Neutrophil (primary cell): ENCODE measurements at regions not wholly inside any gene's neighbourhood (a gene's known extent, or its start where the extent isn't known, plus 50 kb on each side); places are given as distances from the start of the nearest gene placed in this dataset.

Experiments used
- H3K27ac ChIP-seq: fragments of 200-600 bp; sonication (generic); 2 replicates; pipeline ENCODE4 v1.5.1; 2016; ENCODE audit warnings: mild to moderate bottlenecking, moderate library complexity
- H3K27me3 ChIP-seq: fragments of 200-600 bp; sonication (generic); 2 replicates; pipeline ENCODE4 v1.6.0; 2016; ENCODE audit warnings: mild to moderate bottlenecking
- H3K36me3 ChIP-seq: fragments of 200-600 bp; sonication (generic); 2 replicates; pipeline ENCODE4 v1.5.1; 2017
- H3K4me1 ChIP-seq, 2 experiments: fragments of 200-600 bp in 1 of 2; sonication (generic) in 1 of 2; 1 replicate in 1 of 2; 2 replicates in 1 of 2; pipeline versions ENCODE4 v1.5.1 to v1.6.1; 2013 to 2016; ENCODE audit warnings: low read depth in 1 of 2, low read length in 1 of 2, mild to moderate bottlenecking in 1 of 2, moderate library complexity in 1 of 2; ENCODE audit not compliant: control insufficient read depth in 1 of 2, insufficient read depth in 1 of 2
- H3K4me3 ChIP-seq, 2 experiments: fragments of 200-600 bp in 1 of 2; sonication (generic) in 1 of 2; 1 replicate in 1 of 2; 2 replicates in 1 of 2; pipeline ENCODE4 v1.5.1; 2013 to 2016; ENCODE audit warnings: low read depth in 1 of 2, low read length in 1 of 2, mild to moderate bottlenecking in 1 of 2, moderate library complexity in 1 of 2
- H3K9me3 ChIP-seq: fragments of 200-600 bp; sonication (generic); 2 replicates; pipeline ENCODE4 v1.5.1; 2016
- CTCF ChIP-seq: fragments of 200-600 bp; sonication (generic); IDR thresholded peaks from 2 replicates; pipeline ENCODE4 v1.5.1; 2016; ENCODE audit warnings: antibody characterized with exemption

GRCh38 chr5:164181604-164182003 lies 676.2 kb downstream of the MAT2B start:
- no peak for TF ChIP-seq CTCF
- no peak overlapping the region for H3K27ac ChIP-seq
- H3K4me1 ChIP-seq: no peaks in the 10 kb centered on the region
- no peaks in the 10 kb centered on the region for H3K27me3 ChIP-seq
- H3K9me3 ChIP-seq: no peaks in the 10 kb centered on the region
- no peak overlapping the region for H3K4me3 ChIP-seq
- H3K36me3 ChIP-seq: no peaks in the 10 kb centered on the region

- no peak for TF ChIP-seq CTCF
These were observed 678.7 kb downstream of the MAT2B start for GRCh38 chr5:164184158-164184557.

GRCh38 chr5:164185000-164185399 lies 679.6 kb downstream of the MAT2B start:
- Histone ChIP-seq H3K27me3 (no peaks in the 10 kb centered on the region), H3K9me3 (no peaks in the 10 kb centered on the region), H3K27ac (no peak overlapping the region), H3K4me1 (no peaks in the 10 kb centered on the region), H3K36me3 (no peaks in the 10 kb centered on the region), H3K4me3 (no peak overlapping the region)
- TF ChIP-seq CTCF: no peak

More at GRCh38 chr5:164184158-164184557, 678.7 kb downstream of the MAT2B start:
- Histone ChIP-seq H3K36me3 (no peaks in the 10 kb centered on the region), H3K9me3 (no peaks in the 10 kb centered on the region), H3K27me3 (no peaks in the 10 kb centered on the region), H3K27ac (no peak overlapping the region), H3K4me3 (no peak overlapping the region), H3K4me1 (no peaks in the 10 kb centered on the region)

DNA sequence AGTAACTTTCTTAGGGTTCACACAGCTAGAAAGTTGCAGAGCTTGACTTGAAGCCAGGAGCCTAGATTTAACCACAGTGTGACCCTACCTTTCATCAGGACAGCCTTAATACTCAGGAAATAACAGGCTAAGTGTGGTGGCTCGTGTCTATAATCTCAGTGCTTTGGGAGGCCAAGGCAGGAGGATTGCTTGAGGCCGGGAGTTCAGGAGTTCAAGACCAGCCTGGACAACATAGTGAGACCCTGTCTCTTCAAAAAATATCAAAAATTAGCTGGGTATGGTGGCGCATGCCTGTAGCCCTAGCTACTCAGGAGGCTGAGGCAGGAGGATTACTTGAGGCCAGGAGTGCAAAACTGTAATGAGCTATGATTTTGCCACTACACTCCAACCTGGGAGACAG lies 681.1 kb downstream of the MAT2B start:
- no peaks in the 10 kb centered on the region for H3K36me3 ChIP-seq

GRCh38 chr5:164187785-164188184 lies 682.4 kb downstream of the MAT2B start:
- H3K27me3 ChIP-seq: no peaks in the 10 kb centered on the region
- no peak for TF ChIP-seq CTCF
- H3K36me3 ChIP-seq: no peaks in the 10 kb centered on the region
- no peaks in the 10 kb centered on the region for H3K9me3 ChIP-seq
- H3K4me3 ChIP-seq: no peak overlapping the region
- no peak overlapping the region for H3K27ac ChIP-seq
- no peaks in the 10 kb centered on the region for H3K4me1 ChIP-seq

More for the DNA sequence above, 681.1 kb downstream of the MAT2B start:
- Histone ChIP-seq H3K27me3 (no peaks in the 10 kb centered on the region), H3K4me1 (no peaks in the 10 kb centered on the region), H3K4me3 (no peak overlapping the region), H3K9me3 (no peaks in the 10 kb centered on the region), H3K27ac (no peak overlapping the region)
- TF ChIP-seq CTCF: no peak

GRCh38 chr5:164188733-164189148 lies 683.3 kb downstream of the MAT2B start:
- Histone ChIP-seq H3K9me3 (no peaks in the 10 kb centered on the region), H3K27ac (no peak overlapping the region)
- TF ChIP-seq CTCF: no peak

More at GRCh38 chr5:164188733-164189148, 683.3 kb downstream of the MAT2B start:
- H3K36me3 ChIP-seq: no peaks in the 10 kb centered on the region
- no peaks in the 10 kb centered on the region for H3K4me1 ChIP-seq
- H3K27me3 ChIP-seq: no peaks in the 10 kb centered on the region
- H3K4me3 ChIP-seq: no peak overlapping the region
